GM19468 (cell line): ENCODE measurements at regions not wholly inside any gene's neighbourhood (a gene's known extent, or its start where the extent isn't known, plus 50 kb on each side); places are given as distances from the start of the nearest gene placed in this dataset.
"Not testable (repeated sequence)": the region's sequence is repeated elsewhere in the genome, so short reads cannot be mapped to it uniquely, and the experiment has no call there.

Experiments used
- ATAC-seq: cut with Tn5 transposase; IDR thresholded peaks from one replicate; pipeline ENCODE4 v1.9.1; 2021; ENCODE audit warnings: mild to moderate bottlenecking, moderate library complexity, moderate number of reproducible peaks; ENCODE audit not compliant: unreplicated experiment; ENCODE audit errors: extremely low read depth

GRCh38 chr12:25424211-25424731 is 128.8 kb downstream of the LMNTD1 start:
- ATAC-seq, result no peak

DNA sequence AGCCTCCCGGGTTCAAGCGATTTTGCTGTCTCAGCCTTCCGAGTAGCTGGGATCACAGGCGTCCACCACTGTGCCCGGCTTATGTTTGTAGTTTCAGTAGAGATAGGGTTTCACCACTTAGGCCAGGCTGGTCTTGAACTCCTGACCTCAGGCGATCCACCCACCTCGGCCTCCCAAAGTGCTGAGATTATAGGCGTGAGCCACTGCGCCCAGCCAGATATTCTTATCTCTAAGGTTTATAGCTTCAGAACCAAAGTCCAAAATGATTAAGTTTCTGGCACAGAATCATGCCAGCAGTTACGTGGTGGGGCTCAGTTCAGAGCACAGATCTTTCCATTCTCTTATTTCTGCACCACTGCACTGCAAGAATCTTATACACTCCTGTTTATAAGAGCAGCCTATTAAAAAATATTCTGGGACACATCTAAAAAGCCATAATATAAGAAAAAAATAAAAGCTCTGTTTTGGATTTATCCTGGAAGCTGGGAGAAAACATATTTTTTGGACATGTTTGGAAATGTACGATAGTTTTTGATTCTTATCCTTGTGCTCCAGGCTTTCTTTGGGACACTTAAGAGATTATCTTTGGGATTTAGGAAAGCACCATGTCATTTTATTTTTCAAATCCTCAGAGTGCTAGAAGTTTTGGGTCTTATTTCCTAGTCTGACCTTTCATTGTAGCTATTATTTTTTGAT is 129.6 kb downstream of the LMNTD1 start:
- no peak for ATAC-seq

DNA sequence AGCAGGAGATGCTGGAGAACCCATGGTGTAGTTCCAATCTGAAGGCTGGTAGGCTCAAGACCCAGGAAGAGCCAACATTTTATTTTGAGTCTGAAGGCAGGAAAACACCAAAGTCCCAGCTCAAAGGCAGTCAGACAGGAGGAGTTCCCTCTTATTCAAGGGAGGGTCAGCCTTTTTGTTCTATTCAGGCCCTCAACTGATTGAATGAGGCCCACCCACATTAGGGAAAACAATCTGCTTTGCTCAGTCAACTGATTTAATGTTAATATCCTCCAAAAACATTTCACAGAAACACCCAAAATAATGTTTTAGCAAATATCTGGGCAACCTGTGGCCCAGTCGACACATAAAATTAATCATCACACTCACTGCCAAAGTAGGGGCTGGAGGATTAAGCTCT is 130.8 kb downstream of the LMNTD1 start:
- ATAC-seq, result no peak

DNA sequence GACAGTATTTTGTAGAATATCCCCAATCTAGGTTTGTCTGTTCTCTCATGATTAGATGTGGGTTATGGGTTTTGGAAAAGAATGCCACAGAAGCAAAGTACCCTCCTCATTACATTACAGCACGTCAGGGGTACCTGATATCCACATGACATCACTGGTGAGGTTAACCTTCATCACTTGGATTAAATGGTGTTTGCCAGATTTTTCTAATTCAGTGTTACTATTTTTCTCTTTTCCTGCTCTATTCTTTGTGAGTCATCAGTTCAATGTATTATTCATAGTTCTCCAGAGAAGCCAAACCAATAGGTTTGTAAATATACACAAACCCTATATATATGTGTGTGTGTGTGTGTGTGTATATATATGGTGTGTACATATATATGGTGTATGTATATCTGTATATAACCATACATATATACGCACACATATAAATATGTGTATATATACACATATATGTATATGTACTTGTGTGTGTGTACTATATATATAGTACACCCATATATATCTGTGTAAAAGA is 131.4 kb downstream of the LMNTD1 start:
- no peak for ATAC-seq

- no peak for ATAC-seq
Measured at GRCh38 chr12:25420116-25420515, 133.0 kb downstream of the LMNTD1 start.

GRCh38 chr12:25419595-25419994 is 133.5 kb downstream of the LMNTD1 start:
- ATAC-seq, result no peak

GRCh38 chr12:25417071-25417470 is 136.0 kb downstream of the LMNTD1 start:
- ATAC-seq, result no peak

DNA sequence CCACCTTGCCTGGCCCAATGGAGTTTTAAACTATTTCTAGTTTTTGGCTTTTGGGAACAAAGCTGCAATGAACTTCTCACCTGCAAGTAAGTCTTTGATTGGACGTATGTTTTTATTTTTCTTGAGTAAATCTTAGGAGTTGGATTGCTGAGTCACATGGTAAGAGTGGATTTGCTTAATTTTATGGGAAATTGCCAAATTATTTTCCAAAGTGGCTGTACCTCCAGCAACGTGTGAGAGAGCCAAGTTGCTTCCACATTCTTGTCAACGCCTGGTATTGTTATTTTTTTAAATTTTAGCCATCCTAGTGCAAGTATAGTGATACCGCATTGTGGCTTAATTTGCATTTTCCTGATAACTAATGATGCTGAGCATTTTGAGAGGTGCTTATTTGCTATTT is 136.6 kb downstream of the LMNTD1 start:
- ATAC-seq, result no peak

GRCh38 chr12:25415004-25415403 is 138.1 kb downstream of the LMNTD1 start:
- ATAC-seq, result no peak

DNA sequence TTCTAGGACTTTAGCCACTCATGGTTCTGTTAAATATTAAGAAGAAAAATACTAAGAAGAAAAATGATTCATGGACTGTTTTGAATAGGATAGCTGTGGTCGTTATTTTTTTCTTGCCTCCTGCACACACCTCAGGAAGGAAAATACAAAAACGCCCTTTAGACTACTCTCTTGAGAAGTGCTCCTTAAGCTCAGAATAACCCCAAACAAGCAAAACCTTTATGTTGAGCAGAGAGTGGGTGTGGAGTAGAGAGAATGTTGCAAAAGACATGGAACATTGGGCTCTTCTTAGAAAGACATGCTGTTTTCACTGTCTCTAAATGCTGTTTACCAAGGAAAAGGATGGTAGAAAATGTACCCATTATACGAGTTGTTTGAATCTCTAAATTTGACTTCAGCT is 140.3 kb downstream of the LMNTD1 start:
- no peak for ATAC-seq

GRCh38 chr12:25404955-25405354 is 148.1 kb downstream of the LMNTD1 start:
- ATAC-seq, result no peak

DNA sequence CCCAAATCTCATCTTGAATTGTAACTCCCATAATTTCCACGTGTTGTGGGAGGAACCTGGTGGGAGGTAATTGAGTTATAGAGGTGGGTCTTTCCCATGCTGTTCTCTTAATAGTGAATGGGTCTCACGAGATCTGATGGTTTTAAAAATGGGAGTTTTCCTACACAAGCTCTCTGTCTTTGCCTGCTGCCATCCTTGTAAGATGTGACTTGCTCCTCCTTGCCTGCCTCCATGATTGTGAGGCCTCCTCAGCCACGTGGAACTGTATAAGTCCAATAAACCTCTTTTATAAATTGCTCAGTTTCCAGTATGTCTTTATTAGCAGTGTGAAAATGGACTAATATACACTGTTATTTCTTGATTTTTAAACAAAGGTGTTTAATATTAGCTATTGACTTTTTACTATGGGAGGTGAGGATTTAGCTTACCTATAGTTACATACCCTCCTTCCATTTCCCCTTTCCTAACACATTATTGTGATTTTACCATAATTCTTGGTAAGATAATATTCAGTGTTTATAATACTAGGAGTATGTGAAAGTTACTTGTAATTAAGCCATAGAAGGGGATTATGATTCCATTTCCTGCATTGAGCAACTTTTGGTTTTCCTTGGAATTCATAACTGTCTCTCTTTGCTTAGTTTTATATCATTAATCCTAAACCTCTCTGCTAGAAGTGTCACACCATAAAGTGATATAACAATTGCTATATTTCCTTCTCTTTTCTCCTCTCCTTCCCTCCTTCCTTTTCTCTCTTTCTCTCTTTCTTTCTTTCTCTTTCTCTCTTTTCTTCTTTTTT is 151.0 kb upstream of the KRAS start:
- no peak for ATAC-seq

GRCh38 chr12:25397001-25397400 is 146.3 kb upstream of the KRAS start:
- no peak for ATAC-seq

GRCh38 chr12:25395227-25395626 is 144.5 kb upstream of the KRAS start:
- no peak for ATAC-seq

- not testable (repeated sequence) for ATAC-seq
Measured at GRCh38 chr12:25394775-25395174, 144.0 kb upstream of the KRAS start.

DNA sequence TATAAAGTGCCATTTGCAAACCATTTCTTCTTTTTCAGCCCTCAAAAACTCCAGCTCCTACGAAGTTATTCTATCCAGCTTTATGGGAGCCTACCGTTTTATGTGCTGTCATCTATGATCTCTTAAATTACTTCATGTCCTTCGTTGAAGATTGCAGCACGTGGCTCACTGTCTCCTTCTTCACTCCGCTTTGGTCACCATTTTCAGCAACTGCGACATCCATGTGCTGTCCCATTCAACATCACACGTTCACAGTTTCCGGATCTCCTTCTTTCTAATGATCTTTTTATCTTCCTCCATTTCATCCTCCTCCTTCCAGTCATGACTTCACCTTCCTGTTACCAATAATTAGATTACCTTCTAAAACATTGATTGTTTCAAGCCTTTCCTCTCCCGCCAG is 143.3 kb upstream of the KRAS start:
- no peak for ATAC-seq

DNA sequence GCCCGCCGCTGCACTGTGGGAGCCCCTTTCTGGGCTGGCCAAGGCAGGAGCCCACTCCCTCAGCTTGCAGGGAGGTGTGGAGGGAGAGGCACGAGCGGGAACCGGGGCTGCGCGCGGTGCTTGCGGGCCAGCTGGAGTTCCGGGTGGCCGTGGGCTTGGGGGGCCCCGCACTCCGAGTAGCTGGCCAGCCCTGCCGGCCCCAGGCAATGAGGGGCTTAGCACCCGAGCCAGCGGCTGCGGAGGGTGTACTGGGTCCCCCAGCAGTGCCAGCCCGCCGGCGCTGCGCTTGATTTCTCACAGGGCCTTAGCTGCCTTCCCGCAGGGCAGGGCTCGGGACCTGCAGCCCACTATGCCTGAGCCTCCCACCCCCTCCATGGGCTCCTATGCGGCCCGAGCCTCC is 140.6 kb upstream of the KRAS start:
- not testable (repeated sequence) for ATAC-seq

DNA sequence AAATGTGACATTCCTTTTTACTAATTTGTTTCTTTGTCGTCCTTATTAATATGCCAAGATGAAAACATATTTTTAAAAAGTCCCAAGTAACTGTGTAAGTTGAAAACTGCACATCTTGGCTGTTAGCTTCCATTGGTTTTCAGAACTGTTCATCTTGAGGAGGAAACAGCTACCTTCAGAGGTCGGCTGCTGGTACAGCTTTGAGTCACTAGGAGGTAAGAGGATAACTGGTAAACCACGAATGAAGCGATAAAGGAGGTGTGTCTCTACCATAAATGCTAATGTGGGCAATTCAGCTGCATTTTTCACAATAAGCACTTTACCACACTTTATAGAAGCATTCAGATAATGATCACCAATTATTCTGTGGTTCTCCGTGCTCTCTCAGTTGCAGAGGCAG is 137.5 kb upstream of the KRAS start:
- no peak for ATAC-seq

- ATAC-seq, result no peak
Measured at GRCh38 chr12:25387732-25388050, 137.0 kb upstream of the KRAS start.

DNA sequence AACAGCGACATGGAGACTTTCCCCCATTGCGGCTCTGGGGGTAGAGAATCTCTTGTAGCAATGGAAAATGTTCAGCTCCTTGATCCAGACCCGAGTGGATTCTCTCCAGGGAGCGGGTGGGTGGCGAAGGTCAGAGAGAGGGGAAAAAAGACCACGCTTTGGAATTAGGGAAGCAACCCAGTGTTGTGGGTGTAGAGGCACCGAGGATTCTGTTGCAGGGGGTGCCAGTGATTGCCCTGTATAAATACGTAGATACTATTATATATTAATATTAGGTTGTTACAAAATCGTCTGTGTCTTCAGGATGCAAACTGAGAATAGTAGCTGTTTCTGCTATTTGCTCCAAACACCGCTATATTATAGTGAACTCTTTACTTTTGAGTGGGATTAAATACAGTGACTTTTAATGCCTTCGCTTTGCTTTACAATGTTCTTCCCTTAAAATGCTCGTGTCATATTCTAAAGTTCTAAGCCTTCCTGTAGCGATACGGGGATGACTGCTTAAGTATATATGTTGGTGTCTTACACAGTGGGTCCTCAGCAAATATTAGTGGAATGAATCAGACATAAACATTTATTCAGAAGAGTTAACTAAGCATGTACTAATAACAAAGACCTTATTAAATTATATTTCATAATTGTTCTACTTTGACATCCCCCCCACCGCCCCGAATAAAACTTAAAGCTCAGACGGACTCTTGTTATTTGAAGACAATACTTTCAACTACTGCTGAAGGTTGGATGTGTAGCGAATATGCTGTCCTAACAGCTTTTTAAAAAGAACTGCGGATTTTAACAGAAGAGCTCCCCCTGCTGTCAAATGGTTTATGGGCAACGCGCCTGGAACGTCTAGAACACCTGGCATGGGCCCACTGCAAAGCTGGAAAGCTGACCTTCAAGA is 136.4 kb upstream of the KRAS start:
- no peak for ATAC-seq

- no peak for ATAC-seq
Measured at GRCh38 chr12:25384893-25385248, 134.1 kb upstream of the KRAS start.
